ENCODE measurements at regions not wholly inside any gene's neighbourhood (a gene's known extent, or its start where the extent isn't known, plus 50 kb on each side); places are given as distances from the start of the nearest gene placed in this dataset.

DNA sequence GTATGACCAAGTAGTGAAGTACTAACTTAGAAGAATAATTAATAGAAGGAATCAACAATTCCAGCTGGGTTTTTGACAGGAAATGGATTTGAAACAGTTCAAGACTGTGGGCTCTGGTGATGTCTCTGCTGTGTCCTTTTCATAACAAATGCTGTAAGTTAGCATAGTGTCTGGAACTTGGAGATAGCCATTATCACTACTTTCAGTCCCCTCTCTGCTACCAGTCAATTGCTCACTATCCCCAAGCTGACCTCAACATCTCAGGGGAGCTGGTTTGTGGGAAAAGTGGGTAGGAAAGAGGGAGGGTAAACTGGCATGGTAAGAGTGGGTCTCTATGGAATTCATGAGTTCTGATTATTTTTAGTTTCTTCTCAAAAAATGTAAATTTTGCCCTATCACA, 231.4 kb upstream of the MID1 start:
- TF ChIP-seq, protein P1, sequence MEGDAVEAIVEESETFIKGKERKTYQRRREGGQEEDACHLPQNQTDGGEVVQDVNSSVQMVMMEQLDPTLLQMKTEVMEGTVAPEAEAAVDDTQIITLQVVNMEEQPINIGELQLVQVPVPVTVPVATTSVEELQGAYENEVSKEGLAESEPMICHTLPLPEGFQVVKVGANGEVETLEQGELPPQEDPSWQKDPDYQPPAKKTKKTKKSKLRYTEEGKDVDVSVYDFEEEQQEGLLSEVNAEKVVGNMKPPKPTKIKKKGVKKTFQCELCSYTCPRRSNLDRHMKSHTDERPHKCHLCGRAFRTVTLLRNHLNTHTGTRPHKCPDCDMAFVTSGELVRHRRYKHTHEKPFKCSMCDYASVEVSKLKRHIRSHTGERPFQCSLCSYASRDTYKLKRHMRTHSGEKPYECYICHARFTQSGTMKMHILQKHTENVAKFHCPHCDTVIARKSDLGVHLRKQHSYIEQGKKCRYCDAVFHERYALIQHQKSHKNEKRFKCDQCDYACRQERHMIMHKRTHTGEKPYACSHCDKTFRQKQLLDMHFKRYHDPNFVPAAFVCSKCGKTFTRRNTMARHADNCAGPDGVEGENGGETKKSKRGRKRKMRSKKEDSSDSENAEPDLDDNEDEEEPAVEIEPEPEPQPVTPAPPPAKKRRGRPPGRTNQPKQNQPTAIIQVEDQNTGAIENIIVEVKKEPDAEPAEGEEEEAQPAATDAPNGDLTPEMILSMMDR (IDR thresholded peaks at IDR 0.05) = no peak
- TF ChIP-seq EZH2phosphoT487 (IDR thresholded peaks at IDR 0.05) = no peak

Data from neural progenitor cell (in vitro differentiated cells).